Stomach (tissue), 4 donors: ENCODE measurements at regions not wholly inside any gene's neighbourhood (a gene's known extent, or its start where the extent isn't known, plus 50 kb on each side); places are given as distances from the start of the nearest gene placed in this dataset.

Experiments used
- EP300 ChIP-seq: sonication (generic); formaldehyde crosslinking; IDR thresholded peaks from one replicate; pipeline ENCODE4 v1.6.1; 2017; ENCODE audit warnings: antibody characterized with exemption
- POLR2A ChIP-seq, 4 donors: fragments of 450-650 bp; IDR thresholded peaks; one replicate each; pipeline ENCODE4 v1.6.1; 2016; ENCODE audit warnings: antibody characterized with exemption in 4 of 4, control low read depth in 2 of 4, mild to moderate bottlenecking in 1 of 4, moderate library complexity in 1 of 4
- POLR2AphosphoS5 ChIP-seq, 3 donors: sonication (generic); formaldehyde crosslinking; IDR thresholded peaks; one replicate each; pipeline ENCODE4 v1.6.1; 2016; ENCODE audit warnings: antibody characterized with exemption in 3 of 3
- TF ChIP-seq, protein P1 (sequence below), 7 experiments: fragments of 450-650 bp in 4 of 7; fragments of 200-600 bp in 3 of 7; sonication (generic) in 3 of 7; IDR thresholded peaks; one replicate each; pipeline ENCODE4 v1.5.1; 2016 to 2019; ENCODE audit warnings: antibody characterized with exemption in 7 of 7, control low read depth in 2 of 7, mild to moderate bottlenecking in 1 of 7

DNA sequence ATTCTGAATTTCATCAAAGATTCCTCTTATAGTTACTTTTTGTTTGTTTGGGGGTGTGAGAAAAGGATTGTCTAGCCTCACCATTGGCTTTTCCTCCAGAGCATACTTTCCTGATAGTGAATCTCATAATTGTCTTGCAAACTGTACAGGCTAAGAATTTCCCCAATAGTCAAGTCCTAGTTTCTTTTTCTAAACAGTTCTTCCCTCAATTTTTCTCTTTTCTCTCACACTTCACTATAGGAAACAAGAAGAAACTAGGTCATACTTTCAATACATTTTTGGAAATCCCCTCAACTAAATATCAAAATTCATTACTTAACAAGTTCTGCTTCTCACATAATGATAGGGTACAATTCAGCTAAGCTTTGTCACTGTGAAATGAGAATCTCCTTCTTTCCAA lies 241.9 kb downstream of the IL20RB start:
- TF ChIP-seq, protein P1, sequence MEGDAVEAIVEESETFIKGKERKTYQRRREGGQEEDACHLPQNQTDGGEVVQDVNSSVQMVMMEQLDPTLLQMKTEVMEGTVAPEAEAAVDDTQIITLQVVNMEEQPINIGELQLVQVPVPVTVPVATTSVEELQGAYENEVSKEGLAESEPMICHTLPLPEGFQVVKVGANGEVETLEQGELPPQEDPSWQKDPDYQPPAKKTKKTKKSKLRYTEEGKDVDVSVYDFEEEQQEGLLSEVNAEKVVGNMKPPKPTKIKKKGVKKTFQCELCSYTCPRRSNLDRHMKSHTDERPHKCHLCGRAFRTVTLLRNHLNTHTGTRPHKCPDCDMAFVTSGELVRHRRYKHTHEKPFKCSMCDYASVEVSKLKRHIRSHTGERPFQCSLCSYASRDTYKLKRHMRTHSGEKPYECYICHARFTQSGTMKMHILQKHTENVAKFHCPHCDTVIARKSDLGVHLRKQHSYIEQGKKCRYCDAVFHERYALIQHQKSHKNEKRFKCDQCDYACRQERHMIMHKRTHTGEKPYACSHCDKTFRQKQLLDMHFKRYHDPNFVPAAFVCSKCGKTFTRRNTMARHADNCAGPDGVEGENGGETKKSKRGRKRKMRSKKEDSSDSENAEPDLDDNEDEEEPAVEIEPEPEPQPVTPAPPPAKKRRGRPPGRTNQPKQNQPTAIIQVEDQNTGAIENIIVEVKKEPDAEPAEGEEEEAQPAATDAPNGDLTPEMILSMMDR (IDR thresholded peaks at IDR 0.05): no peak
- no peak for TF ChIP-seq POLR2A (IDR thresholded peaks at IDR 0.05)
- TF ChIP-seq EP300: no peak
- TF ChIP-seq POLR2AphosphoS5 (IDR thresholded peaks at IDR 0.05): no peak
